ENCODE measurements at regions not wholly inside any gene's neighbourhood (a gene's known extent, or its start where the extent isn't known, plus 50 kb on each side); places are given as distances from the start of the nearest gene placed in this dataset.

DNA sequence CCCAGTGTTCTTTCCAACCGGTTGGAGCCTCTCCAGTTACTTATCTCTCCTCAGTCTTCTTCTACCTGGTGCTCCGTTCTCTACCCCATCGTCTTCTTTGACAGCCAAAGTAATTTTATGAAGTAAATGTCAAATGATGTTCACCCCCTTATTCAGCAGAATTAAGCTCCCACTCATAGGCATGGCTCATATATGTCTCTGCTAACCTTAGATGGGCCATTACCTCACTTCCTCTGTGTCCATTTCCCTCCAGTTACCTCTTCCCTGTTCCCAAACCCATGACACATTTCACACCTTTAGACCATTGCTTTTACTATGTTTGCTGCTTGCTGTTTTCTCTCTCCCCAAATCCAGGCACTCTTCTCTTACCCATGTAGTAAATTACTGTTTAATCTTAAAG, 607.0 kb downstream of the RNF144A start:
- Histone ChIP-seq H3K27me3 (ENCODE audit: control insufficient read depth in 4 of 4, insufficient read depth in 4 of 4, low read length in 3 of 4) (peaks cover 0 to 1% (median 0%) of the 10 kb centered on the region in 4 donors), H3K4me3 (ENCODE audit: low read depth in 1 of 3, low read length in 3 of 3) (no peak overlapping the region), H3K27ac (ENCODE audit: low read depth in 1 of 2, low read length in 2 of 2) (no peak overlapping the region), H3K9ac (ENCODE audit: low read depth in 1 of 2, low read length in 2 of 2) (no peak overlapping the region), H3K36me3 (ENCODE audit: control insufficient read depth in 4 of 4, insufficient read depth in 3 of 4, low read depth in 1 of 4, low read length in 3 of 4) (no peaks in the 10 kb centered on the region), H3K9me3 (ENCODE audit: control insufficient read depth in 4 of 4, low read length in 3 of 4) (peaks cover 0 to 4% (median 0%) of the 10 kb centered on the region in 4 donors), H3K4me1 (ENCODE audit: control insufficient read depth in 4 of 4, insufficient read depth in 4 of 4, low read length in 3 of 4) (no peaks in the 10 kb centered on the region)
- no peak for TF ChIP-seq NR2F2 (IDR thresholded peaks at IDR 0.05)
- TF ChIP-seq, protein P1, sequence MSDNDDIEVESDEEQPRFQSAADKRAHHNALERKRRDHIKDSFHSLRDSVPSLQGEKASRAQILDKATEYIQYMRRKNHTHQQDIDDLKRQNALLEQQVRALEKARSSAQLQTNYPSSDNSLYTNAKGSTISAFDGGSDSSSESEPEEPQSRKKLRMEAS (IDR thresholded peaks at IDR 0.05) = no peak
- no peak for TF ChIP-seq EGR1 (IDR thresholded peaks at IDR 0.05; ENCODE audit: low read depth in 2 of 2)
- no peak for TF ChIP-seq FOXA1 (IDR thresholded peaks at IDR 0.05)
- TF ChIP-seq, protein P2, sequence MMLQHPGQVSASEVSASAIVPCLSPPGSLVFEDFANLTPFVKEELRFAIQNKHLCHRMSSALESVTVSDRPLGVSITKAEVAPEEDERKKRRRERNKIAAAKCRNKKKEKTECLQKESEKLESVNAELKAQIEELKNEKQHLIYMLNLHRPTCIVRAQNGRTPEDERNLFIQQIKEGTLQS (IDR thresholded peaks at IDR 0.05) = no peak
- no peak for TF ChIP-seq RAD21 (IDR thresholded peaks at IDR 0.05)
- no peak for TF ChIP-seq JUND (IDR thresholded peaks at IDR 0.05)
- no peak for TF ChIP-seq SP1 (IDR thresholded peaks at IDR 0.05)
- no peak for TF ChIP-seq HNF4G (IDR thresholded peaks at IDR 0.05)
- TF ChIP-seq FOXA2 (IDR thresholded peaks at IDR 0.05) = no peak
- TF ChIP-seq, protein P3, sequence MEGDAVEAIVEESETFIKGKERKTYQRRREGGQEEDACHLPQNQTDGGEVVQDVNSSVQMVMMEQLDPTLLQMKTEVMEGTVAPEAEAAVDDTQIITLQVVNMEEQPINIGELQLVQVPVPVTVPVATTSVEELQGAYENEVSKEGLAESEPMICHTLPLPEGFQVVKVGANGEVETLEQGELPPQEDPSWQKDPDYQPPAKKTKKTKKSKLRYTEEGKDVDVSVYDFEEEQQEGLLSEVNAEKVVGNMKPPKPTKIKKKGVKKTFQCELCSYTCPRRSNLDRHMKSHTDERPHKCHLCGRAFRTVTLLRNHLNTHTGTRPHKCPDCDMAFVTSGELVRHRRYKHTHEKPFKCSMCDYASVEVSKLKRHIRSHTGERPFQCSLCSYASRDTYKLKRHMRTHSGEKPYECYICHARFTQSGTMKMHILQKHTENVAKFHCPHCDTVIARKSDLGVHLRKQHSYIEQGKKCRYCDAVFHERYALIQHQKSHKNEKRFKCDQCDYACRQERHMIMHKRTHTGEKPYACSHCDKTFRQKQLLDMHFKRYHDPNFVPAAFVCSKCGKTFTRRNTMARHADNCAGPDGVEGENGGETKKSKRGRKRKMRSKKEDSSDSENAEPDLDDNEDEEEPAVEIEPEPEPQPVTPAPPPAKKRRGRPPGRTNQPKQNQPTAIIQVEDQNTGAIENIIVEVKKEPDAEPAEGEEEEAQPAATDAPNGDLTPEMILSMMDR (IDR thresholded peaks at IDR 0.05; ENCODE audit: low read depth, low read length, missing input control) = no peak
- TF ChIP-seq GABPA (IDR thresholded peaks at IDR 0.05 in 1 of 2, conservative IDR thresholded peaks at IDR 0.05 in 1 of 2) = no peak
- no peak for TF ChIP-seq RXRA (IDR thresholded peaks at IDR 0.05)
- 82% methylated on average over 3 of the region's 3 CpGs for WGBS
- DNase-seq (ENCODE audit: low spot score) = no peak

DNA sequence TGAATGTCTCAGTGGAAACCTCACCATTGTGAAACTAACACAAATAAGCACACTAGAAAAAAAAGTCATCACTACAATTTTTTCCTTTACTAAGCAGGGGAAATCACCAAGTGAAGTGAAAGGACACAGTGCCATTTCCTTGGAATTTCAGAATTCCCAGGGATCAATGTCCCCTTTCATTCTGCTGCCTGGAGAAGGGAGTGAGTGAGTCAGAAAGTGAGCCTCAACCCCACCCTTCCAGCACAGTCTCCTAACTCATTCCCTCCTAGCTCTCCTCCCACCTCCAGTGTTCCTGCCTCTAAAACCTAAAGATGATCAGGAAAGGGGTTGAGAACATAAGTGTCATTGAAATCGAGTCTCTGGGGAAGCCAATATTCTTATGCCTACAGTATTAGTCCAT, 608.5 kb downstream of the RNF144A start:
- Histone ChIP-seq H3K27ac (ENCODE audit: low read depth in 1 of 2, low read length in 2 of 2) (no peak overlapping the region), H3K36me3 (ENCODE audit: control insufficient read depth in 4 of 4, insufficient read depth in 3 of 4, low read depth in 1 of 4, low read length in 3 of 4) (peaks cover 0 to 2% (median 0%) of the 10 kb centered on the region in 4 donors), H3K4me3 (ENCODE audit: low read depth in 1 of 3, low read length in 3 of 3) (no peak overlapping the region), H3K9ac (ENCODE audit: low read depth in 1 of 2, low read length in 2 of 2) (no peak overlapping the region), H3K27me3 (ENCODE audit: control insufficient read depth in 4 of 4, insufficient read depth in 4 of 4, low read length in 3 of 4) (peaks cover 0 to 2% (median 0%) of the 10 kb centered on the region in 4 donors), H3K4me1 (ENCODE audit: control insufficient read depth in 4 of 4, insufficient read depth in 4 of 4, low read length in 3 of 4) (no peaks in the 10 kb centered on the region), H3K9me3 (ENCODE audit: control insufficient read depth in 4 of 4, low read length in 3 of 4) (peaks cover 0 to 9% (median 3%) of the 10 kb centered on the region in 4 donors)
- 74% methylated on average over 1 of the region's 1 CpG for WGBS
- no peak for DNase-seq (ENCODE audit: low spot score)
- TF ChIP-seq, protein P3 (IDR thresholded peaks at IDR 0.05; ENCODE audit: low read depth, low read length, missing input control) = no peak
- TF ChIP-seq GABPA (IDR thresholded peaks at IDR 0.05 in 1 of 2, conservative IDR thresholded peaks at IDR 0.05 in 1 of 2) (no peak), RXRA (IDR thresholded peaks at IDR 0.05) (no peak)

DNA sequence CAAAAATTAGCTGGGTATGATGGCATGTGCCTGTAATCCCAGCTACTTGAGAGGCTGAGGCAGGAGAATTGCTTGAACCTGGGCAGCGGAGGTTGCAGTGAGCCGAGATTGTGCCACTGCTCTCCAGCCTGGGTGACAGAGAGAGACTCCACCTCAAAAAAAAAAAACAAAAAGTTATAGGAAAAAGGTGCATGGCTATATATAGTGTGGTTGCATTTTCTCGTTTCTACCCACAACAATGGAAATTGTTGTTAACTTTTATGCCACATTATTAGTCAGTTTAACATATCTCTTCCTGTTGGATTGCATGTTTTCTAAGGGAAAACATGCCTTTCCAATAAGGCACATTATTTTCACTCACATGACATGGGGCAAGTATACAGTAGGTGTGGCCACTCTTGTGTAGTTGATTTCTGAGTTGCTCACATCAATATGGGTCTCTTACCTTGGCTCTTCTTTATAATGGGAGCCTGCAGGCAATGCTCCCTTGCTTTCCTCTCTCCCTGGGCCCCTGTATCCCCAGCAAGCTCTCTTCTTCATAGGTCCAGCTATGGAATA, 610.0 kb downstream of the RNF144A start:
- no peak overlapping the region for H3K27ac ChIP-seq (ENCODE audit: low read depth in 1 of 2, low read length in 2 of 2)
- H3K9ac ChIP-seq (ENCODE audit: low read depth in 1 of 2, low read length in 2 of 2) = no peak overlapping the region
- H3K9me3 ChIP-seq (ENCODE audit: control insufficient read depth in 4 of 4, low read length in 3 of 4) = peaks cover 4 to 14% (median 7%) of the 10 kb centered on the region in 4 donors
- peaks cover 0 to 2% (median 0%) of the 10 kb centered on the region in 4 donors for H3K27me3 ChIP-seq (ENCODE audit: control insufficient read depth in 4 of 4, insufficient read depth in 4 of 4, low read length in 3 of 4)
- 86% methylated on average over 3 of the region's 3 CpGs for WGBS
- peaks cover 0 to 2% (median 0%) of the 10 kb centered on the region in 4 donors for H3K36me3 ChIP-seq (ENCODE audit: control insufficient read depth in 4 of 4, insufficient read depth in 3 of 4, low read depth in 1 of 4, low read length in 3 of 4)
- no peaks in the 10 kb centered on the region for H3K4me1 ChIP-seq (ENCODE audit: control insufficient read depth in 4 of 4, insufficient read depth in 4 of 4, low read length in 3 of 4)
- no peak overlapping the region for H3K4me3 ChIP-seq (ENCODE audit: low read depth in 1 of 3, low read length in 3 of 3)
- no peak for DNase-seq (ENCODE audit: low spot score)
- TF ChIP-seq NR2F2 (IDR thresholded peaks at IDR 0.05) (no peak), YY1 (IDR thresholded peaks at IDR 0.05) (no peak), FOXA2 (IDR thresholded peaks at IDR 0.05) (no peak), SP1 (IDR thresholded peaks at IDR 0.05) (no peak), RAD21 (IDR thresholded peaks at IDR 0.05) (no peak), JUND (IDR thresholded peaks at IDR 0.05) (no peak), EGR1 (IDR thresholded peaks at IDR 0.05; ENCODE audit: low read depth in 2 of 2) (no peak), GABPA (IDR thresholded peaks at IDR 0.05 in 1 of 2, conservative IDR thresholded peaks at IDR 0.05 in 1 of 2) (no peak)
- TF ChIP-seq, protein P3 (IDR thresholded peaks at IDR 0.05; ENCODE audit: low read depth, low read length, missing input control) = no peak
- TF ChIP-seq, protein P4, sequence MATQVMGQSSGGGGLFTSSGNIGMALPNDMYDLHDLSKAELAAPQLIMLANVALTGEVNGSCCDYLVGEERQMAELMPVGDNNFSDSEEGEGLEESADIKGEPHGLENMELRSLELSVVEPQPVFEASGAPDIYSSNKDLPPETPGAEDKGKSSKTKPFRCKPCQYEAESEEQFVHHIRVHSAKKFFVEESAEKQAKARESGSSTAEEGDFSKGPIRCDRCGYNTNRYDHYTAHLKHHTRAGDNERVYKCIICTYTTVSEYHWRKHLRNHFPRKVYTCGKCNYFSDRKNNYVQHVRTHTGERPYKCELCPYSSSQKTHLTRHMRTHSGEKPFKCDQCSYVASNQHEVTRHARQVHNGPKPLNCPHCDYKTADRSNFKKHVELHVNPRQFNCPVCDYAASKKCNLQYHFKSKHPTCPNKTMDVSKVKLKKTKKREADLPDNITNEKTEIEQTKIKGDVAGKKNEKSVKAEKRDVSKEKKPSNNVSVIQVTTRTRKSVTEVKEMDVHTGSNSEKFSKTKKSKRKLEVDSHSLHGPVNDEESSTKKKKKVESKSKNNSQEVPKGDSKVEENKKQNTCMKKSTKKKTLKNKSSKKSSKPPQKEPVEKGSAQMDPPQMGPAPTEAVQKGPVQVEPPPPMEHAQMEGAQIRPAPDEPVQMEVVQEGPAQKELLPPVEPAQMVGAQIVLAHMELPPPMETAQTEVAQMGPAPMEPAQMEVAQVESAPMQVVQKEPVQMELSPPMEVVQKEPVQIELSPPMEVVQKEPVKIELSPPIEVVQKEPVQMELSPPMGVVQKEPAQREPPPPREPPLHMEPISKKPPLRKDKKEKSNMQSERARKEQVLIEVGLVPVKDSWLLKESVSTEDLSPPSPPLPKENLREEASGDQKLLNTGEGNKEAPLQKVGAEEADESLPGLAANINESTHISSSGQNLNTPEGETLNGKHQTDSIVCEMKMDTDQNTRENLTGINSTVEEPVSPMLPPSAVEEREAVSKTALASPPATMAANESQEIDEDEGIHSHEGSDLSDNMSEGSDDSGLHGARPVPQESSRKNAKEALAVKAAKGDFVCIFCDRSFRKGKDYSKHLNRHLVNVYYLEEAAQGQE (IDR thresholded peaks at IDR 0.05) = no peak
- TF ChIP-seq, protein P1 (IDR thresholded peaks at IDR 0.05) = no peak
